ENCODE measurements at regions not wholly inside any gene's neighbourhood (a gene's known extent, or its start where the extent isn't known, plus 50 kb on each side); places are given as distances from the start of the nearest gene placed in this dataset.

- 0% methylated on average over 1 of the region's 1 CpG for WGBS (ENCODE audit: insufficient coverage, low coverage, missing lambda C conversion rate)
- ATAC-seq, result no peak
- ChIA-PET CTCF (ENCODE audit: low intra/inter-chr PET ratio) (no interaction called here), POLR2A (no interaction called here)
- no peak overlapping the region for H2AFZ ChIP-seq (ENCODE audit: low read depth, low read length)
- H3K27me3 ChIP-seq (ENCODE audit: control insufficient read depth in 2 of 2, insufficient read depth in 2 of 2, low read length in 2 of 2), result no peaks in the 10 kb centered on the region
- in situ Hi-C loops (cut with MboI) (no loop called here), intact Hi-C loops (cut with micrococcal nuclease) (no loop called here)
- no peak for DNase-seq (ENCODE audit: extremely low read depth in 1 of 4, low spot score in 3 of 4)
- H3K79me2 ChIP-seq (ENCODE audit: control insufficient read depth, insufficient read depth, low read length), result no peaks in the 10 kb centered on the region
- H3K27ac ChIP-seq (ENCODE audit: extremely low read depth, low read depth, low read length), result no peak overlapping the region
- H3K4me1 ChIP-seq (replicated peaks in 1 of 2; ENCODE audit: control insufficient read depth in 2 of 2, insufficient read depth in 2 of 2, low read length in 2 of 2), result no peaks in the 10 kb centered on the region
- BruUV-seq (replicated peaks), result no TSS peak
- H3K36me3 ChIP-seq (ENCODE audit: control insufficient read depth, insufficient read depth, low read length), result no peaks in the 10 kb centered on the region; the same call in 2 of the 3 replicates
- H3K9me3 ChIP-seq (replicated peaks; ENCODE audit: control insufficient read depth, insufficient read depth, low read depth, low read length), result no peaks in the 10 kb centered on the region; the same call in 1 of the 2 replicates
- FAIRE-seq, result no peak
- no peak overlapping the region for H3K9ac ChIP-seq (ENCODE audit: insufficient read depth in 1 of 2, low read depth in 2 of 2, low read length in 2 of 2)
- no peaks in the 10 kb centered on the region for H4K20me1 ChIP-seq (replicated peaks; ENCODE audit: control insufficient read depth, insufficient read depth, low read length)
- TF ChIP-seq SNIP1 (IDR thresholded peaks at IDR 0.05; ENCODE audit: low read depth) (no peak), HMGXB4 (CRISPR knock-in tag; IDR thresholded peaks at IDR 0.05) (no peak), ZNF764 (CRISPR knock-in tag; IDR thresholded peaks at IDR 0.05; ENCODE audit: low read depth) (no peak), XRCC3 (IDR thresholded peaks at IDR 0.05) (no peak), SP1 (CRISPR knock-in tag; IDR thresholded peaks at IDR 0.05) (no peak), SMAD3 (CRISPR knock-in tag; conservative IDR thresholded peaks at IDR 0.05) (no peak), HMGN3 (IDR thresholded peaks at IDR 0.05; ENCODE audit: borderline replicate concordance, extremely low read depth, insufficient read length, low read depth, low read length) (no peak), NCOA2 (IDR thresholded peaks at IDR 0.05; ENCODE audit: partially characterized antibody in 2 of 2) (no peak), ARNT (IDR thresholded peaks at IDR 0.05) (no peak), YY1 (IDR thresholded peaks at IDR 0.05; ENCODE audit: borderline replicate concordance in 1 of 3, control insufficient read depth in 1 of 3, extremely low read depth in 1 of 3, insufficient read depth in 3 of 3, insufficient read length in 1 of 3, insufficient replicate concordance in 2 of 3, low read depth in 1 of 3, low read length in 2 of 3) (no peak), CHCHD3 (CRISPR knock-in tag; IDR thresholded peaks at IDR 0.05) (no peak), ATF4 (CRISPR knock-in tag; IDR thresholded peaks at IDR 0.05) (no peak), LARP7 (IDR thresholded peaks at IDR 0.05) (no peak), STAT6 (CRISPR knock-in tag; IDR thresholded peaks at IDR 0.05) (no peak), MAZ (CRISPR knock-in tag; conservative IDR thresholded peaks at IDR 0.05 in 1 of 2, IDR thresholded peaks at IDR 0.05 in 1 of 2) (no peak)
- no peak overlapping the region for H3K4me2 ChIP-seq (ENCODE audit: insufficient read depth, low read length)
- H3K9me1 ChIP-seq (ENCODE audit: control insufficient read depth, insufficient read depth, low read length), result no peaks in the 10 kb centered on the region
- H3K4me3 ChIP-seq, result no peak overlapping the region
These were observed 404.0 kb upstream of the MMADHC start for GRCh38 chr2:149991576-149991975.

Measured in K562 (cell line).